Right renal pelvis (tissue), 4 donors: ENCODE measurements at regions not wholly inside any gene's neighbourhood (a gene's known extent, or its start where the extent isn't known, plus 50 kb on each side); places are given as distances from the start of the nearest gene placed in this dataset.
"Not testable (repeated sequence)": the region's sequence is repeated elsewhere in the genome, so short reads cannot be mapped to it uniquely, and the experiment has no call there.

Experiments
- DNase-seq, 4 donors: peaks; one replicate each; pipeline ENCODE4 v3.0.0-alpha.2; 2013; ENCODE audit warnings: low read depth in 4 of 4, low spot score in 3 of 4, missing footprints in 1 of 4

DNA sequence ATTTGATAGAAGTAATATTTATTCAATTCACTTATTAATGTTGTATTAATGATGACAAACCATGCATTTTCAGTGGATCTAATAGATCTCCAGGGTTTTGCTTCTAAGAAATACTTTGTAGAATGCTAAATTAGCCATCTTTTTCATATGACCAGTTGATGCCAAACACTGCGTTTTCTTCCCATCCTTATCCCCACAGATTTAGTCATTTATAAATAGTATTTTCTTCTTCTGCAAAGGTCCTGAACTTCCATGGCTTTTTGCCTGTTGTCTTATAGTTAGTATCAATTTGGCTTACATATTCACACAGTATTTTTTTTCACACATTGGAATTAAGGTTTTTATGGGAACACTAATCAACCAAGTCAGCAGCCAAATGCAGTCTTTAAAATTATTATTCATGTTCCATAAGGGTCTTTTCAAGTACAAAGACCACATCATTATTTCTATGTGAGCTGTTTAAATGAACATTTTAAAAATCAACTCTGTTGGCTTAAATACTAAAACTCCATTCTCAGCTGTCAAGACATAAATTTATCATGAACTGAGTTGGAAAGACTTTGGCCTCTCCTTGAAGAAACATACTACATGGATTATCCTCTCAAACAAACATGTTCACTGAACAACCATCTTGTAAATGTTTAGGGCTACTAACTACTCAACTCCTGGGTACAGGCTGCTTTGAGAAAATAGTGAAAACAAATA, 1278.4 kb upstream of the FLRT2 start:
- no peak for DNase-seq

DNA sequence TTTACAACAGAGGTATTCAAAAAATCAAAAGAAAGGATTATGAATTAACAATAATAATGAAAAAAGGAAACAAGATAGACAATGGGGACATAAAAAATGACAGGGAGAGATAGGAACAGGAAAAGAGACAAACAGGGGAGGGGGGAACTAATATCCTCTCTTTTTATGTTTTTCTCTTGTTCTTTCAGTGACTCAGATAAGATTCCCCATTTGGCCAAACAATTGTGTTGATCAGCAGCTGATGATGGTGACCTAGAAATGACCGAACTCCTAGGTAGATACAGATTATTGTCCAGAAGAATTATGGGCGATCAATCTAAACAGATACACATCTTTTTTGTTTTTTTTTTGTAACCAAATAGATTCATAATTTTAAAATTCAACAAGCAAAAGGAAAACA, 1277.2 kb upstream of the FLRT2 start:
- DNase-seq = no peak

DNA sequence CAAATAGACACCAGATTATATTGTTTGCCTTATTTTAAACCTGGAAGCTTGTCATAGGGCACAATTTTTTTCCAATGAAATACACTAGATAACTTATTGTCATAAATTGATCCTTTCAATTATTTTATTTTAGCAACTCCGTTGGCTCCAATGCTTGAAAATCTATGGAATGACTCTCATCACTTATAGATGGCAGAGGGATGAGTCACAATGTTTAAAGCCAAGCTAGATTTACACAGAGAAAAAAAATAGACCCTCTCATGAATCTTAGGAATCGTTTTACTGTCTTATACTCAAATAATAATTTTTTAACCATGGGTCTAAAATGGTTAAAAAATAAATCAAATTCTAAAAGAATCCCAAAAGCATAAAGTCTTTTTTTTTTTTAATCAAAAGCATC, 1276.6 kb upstream of the FLRT2 start:
- DNase-seq = no peak

DNA sequence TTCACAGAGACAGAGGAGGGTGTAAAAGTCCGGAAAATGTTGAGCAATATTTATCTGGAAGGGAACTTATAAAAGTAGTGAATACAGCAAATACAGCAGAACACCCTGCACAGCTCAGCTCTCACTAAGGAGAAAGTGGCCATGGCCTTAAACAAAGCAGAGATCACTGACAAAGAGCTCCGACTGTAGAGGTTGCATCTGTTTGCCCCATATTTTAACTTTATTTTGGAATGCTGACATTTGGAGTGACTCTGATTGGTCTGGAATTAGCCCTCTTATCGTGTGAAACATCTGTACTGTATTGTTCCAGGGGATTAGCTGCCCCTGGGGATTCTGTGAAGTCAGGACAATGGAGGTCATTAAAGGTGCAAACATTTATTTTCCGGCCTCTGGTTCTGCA, 1275.7 kb upstream of the FLRT2 start:
- peak in 1 of 4 donors; percentile 25 for DNase-seq

DNA sequence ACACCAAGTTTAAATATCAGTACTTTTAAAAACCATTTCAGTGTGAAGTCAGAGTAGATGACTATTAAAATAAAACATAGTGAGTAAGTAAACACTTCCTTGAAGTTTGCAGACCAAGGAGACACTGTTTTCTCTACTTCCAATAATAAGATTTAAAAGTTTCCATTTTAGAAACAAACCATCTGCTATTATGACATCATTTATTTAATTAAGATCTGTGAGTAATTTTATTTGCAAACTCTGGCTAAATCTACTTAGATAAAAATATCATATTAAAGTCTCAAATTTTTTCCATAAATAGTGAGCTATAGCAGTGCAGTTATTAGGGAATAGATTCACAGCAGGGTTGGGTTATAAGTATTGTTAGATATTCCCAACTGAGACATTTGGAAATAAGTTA, 1267.0 kb upstream of the FLRT2 start:
- DNase-seq = no peak

DNA sequence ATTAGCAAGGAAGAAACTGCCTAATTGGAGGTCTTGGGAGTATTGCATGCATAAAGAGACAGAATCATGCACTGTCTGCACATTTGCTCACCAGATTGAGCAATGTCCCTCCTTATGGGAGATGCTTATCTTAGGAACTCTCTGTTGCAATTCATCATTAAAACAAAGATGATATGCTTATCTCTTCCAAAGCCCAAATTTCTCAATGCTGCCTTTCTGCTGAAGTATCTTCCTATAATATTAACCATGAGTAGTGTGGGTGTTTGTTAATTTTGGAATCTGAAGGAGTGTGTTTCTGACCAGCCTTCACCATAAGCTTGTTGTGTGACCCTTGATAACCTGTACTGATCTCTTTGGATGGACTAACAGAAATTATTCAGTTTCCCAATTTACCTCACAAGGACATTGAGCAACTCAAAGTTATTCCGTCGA, 1257.6 kb upstream of the FLRT2 start:
- no peak for DNase-seq

DNA sequence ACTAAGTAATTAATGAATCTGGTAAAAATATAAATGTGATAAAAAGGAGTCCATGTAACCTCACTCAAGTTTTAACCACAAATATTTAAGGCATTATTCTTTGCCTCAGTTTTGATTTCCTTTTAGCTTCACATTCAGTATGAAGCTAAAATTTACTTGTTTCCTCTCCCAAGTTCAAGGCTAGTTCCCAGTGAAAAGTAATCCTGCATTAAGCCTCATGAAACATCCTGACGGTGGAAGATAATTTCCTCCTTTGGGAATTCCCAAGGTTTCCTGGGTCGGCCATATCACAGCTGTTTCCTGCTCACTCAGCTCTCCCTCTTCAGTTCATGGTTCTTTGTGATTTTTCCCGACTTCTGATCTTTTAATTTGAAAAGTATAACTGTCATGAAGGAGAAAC, 1256.8 kb upstream of the FLRT2 start:
- DNase-seq = no peak

DNA sequence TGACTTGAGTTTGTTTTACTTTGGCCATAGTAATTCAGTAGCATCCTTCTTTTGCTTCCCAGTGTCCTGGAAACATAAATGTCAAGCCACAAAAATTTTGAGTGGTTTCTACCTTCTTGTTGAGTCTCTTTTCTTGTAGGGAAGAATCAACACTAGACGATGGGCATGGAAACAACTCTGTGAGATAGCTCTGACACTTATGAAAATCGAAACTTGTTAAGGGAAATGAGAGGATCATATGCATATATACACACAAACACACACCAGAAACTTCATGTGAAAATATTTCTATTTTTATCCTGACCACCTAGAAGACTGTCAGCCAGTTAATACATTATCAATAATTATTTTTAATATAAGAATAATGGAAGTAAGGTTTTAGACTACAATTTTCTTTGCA, 1247.3 kb upstream of the FLRT2 start:
- DNase-seq = no peak

DNA sequence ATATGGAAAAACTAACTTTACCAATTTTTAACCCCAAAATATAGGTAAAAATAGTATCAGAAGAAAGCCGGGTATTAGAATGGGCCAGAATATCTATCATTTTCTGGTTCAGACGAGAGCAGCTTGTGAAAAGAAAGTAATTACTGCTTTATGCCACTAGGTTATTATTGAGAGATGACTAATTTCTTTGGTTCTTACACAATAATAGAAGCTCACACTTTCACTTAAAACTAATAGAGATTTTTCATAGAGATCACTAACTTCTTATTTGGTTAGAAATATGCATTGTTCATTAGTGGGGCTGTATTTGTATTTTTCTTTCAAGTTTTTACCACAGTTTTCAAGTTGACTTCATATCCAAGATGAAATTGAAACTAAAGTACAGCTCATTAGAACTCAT, 1241.2 kb upstream of the FLRT2 start:
- no peak for DNase-seq

DNA sequence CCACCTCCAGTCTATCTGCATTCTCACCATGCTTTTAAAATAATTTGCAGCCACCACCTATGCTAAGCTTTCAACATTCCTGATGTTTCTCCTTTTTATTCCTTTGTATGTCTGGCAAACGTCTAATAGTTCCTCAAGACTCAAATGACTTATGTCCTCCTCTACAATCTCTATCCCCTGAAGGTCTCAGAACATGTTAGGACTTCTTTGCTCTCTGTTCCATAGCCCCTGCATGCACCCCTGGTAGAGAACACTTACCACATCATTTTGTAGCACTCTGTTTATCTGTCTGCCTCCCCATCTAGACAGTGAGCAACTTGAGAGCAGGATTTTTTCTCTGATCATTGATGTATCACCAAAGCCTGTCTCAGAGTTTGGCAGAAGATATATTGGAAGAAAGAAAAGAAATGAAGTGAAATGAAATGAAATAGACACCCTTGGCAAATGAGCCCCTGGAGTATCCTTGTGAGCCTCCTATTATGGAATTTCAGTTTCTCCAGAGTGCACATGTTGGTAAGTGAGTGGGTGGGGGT, 1231.2 kb upstream of the FLRT2 start:
- DNase-seq = no peak

DNA sequence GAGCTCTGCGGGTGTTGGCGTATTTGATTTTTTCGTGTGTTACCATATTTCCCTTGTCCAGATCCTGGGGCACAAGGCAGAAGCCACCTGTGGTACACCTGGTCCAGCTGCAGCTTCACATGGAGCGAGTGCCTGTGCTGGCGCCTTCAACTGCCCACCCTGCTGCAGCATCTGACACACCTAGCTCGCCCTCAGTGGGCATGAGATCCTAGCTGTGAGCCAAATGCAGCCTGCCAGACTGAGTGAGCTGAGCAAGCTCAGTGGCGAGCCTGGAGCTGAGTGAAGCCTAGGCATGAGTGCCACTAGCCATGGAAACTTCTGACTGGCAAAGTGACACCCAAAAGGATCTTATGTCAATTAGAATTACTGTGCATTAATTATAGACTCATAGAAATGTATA, 1226.8 kb upstream of the FLRT2 start:
- DNase-seq = no peak

DNA sequence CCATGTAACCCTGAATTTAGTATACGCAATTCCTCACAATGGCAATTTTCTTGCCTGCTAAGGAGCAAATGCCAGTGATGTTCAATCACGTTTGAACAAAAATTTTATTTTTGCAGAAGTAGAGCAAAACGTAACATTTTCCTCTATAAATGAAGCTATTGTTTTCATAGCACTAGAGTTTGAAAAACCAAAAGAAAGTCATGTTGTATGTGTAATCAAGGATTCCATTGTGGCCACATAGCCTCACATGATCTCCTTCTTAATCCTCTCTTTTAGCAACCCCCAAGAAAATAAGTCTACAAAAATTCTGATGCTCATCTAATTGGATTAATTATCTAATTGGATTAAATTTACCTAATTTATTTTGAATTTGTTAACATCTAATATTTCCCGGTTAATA, 1217.4 kb upstream of the FLRT2 start:
- DNase-seq = no peak

DNA sequence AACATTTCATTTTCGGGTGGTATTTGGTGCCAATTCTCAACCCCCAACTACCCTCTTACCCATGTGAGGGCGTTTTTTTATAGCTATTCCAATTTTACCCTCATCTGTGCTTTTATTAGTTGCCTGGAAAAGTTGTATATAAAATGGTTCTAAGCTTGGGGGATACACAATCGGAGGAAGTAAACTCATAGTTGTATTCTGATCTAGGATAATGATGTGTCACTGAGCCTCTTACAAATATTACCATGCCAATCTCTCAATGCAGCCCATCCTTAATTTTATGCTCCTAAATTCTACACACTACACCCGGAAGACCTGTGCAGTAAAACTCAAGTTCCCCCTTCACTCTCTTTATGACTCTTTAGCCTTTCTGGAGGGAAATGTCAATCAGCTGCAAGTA, 1206.5 kb upstream of the FLRT2 start:
- DNase-seq = no peak

DNA sequence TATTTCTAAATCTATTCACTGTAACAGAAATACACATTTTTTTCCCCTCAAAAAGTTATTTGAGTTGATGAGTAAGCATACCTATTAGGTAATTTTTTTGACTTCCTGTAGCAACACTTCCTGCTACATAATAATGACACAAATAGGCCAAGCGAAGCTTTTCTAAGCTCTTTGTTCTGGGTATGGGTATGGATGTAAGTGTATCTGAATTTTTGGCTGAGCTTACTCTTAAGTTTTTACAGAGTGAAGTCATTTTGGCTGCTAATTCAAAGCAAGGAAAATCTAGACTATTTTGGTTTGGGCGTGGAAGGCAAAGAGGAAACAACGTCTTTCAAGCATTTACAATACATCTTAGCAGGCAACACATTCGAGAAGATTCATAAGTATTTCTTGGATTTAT, 1206.0 kb upstream of the FLRT2 start:
- DNase-seq = no peak

DNA sequence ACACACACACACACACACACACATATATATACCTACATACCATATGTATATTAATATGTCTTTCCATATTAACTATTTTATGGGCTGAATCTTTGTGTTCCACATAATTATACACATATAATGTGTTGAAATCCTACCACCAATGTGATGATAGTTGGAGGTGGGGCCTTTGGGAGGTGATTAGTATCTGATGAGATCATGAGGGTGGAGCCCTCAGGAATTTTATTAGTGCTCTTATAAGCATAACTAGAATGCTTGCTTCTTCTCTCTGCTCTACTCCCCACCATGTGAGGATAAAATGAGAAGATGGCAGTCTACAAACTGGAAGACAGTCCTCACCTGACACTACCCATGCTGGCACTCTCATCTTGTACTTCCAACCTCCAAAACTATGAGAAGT, 1193.5 kb upstream of the FLRT2 start:
- no peak for DNase-seq

DNA sequence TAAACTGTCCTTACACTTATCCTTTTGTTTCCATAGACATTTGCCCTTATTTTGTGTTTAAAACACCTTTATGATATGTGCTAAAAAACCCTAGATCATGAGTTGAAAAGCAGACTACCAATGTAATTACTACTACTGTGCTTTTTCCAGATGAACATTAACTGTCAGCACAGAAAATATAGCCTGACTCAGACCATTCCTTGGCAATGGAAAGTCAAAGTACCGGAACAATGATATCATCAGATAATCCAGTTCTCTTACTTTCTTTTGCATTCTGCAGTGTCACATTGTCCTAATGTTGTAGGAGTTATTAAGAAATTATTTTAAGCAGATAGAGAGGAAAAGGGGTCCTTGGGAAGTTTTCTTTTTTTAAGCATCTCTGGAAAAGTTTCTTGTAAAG, 1189.0 kb upstream of the FLRT2 start:
- DNase-seq = no peak

DNA sequence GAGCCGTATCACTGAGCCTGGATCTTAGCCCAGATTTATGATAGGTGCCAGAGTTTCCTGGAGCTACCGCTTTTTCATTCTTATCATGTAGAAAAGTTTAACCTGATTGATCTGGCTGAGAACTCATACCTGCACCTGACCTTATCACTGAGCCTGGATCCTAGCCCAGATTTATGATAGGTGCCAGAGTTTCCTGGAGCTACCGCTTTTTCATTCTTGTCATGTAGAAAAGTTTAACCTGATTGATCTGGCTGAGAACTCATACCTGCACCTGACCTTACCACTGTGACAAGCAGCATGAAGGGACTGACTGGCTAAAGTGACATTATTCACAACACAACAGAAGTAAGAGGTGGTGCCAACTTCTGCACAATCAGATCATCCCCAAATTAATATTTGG, 1188.1 kb upstream of the FLRT2 start:
- DNase-seq = not testable (repeated sequence)

DNA sequence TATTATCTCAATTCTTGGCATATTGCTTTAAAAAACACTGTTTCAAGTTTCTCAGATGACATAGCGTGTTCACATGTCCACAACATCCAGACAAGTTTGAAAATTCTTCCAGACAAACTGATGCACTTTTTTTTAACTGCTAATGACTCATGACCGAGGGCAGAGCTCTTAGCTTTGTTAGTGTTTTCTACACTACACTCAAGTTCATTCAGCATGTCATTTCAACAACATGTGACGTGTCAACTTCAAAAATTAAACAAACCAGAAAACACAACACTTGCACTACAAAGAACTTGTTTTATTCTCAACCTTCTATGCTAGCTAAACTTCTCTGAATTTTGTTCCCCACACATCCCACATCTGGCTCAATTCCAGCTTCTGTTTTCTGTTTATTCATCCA, 1186.3 kb upstream of the FLRT2 start:
- DNase-seq = no peak

DNA sequence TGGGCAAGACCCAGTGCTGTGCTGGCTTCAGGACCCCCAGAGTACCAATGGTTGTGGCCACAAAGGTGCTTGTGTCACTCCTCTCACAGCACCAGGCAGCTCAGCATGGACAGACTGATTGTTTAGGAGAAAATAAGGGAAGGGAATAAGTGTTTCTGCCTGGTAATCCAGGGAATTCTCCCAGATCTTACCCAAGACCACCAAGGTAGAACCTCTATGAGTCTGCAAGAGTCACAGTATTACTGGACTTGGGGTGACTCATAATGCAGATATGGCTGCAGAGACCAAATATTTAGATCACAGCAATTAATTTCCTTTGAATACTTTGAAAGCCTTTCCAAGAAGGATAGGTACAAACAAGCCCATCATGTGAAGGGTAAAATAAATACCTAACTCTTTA, 1178.3 kb upstream of the FLRT2 start:
- DNase-seq = no peak

DNA sequence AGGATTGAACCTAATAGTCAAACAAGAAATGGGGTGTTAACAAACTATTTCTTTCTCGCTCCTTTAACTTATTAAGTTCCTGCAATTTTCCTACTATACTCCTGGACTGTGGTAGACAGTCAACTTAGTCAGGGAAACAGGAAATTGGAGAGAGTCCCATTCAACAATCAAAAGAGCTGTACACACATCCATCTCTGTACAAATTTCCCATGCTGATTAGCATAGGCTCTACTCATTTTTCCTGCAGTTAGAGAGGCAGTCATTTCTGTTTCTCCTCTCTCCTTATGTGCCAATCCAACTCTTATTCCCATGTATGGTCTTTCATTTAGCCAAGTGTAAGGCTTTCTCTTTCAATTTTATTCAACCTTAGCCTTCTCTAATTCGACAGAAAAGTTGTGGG, 1168.5 kb upstream of the FLRT2 start:
- no peak for DNase-seq

DNA sequence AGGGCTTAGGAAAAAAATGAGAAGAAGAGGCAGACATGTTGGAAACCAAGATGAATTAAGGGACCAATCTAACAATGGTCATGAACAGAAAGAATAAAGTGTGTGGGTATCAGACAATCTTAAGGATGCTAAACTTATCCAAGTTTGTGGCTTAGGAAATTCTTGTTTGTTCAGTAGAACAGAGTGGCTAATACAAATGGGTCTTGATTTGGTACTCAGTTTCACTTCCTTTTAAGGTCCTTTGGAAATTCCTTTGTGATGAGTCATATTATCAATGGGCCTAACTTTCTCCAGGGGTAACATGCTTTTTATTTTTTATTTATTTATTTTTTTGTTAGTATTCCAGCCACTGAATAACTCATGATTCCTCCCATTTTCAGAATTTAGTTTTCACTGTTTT, 1154.7 kb upstream of the FLRT2 start:
- no peak for DNase-seq

DNA sequence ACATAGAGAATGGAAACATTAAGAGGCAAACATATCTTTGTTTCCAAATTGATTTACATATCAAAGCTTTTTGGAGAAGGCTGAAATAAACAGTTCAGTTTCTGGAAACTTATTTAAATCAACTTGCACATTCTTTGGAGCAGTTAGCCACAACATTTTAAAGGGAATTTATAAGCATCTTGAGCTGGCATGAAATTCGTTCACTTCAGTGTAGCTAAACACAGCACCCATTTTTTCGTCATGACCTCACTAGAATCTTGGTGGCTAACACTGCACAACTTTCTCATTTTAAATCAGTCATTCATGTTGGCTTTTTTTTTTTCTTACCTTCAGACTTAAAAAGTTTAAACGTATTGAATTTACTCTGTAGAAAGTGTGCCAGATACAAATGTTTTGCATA, 1139.9 kb upstream of the FLRT2 start:
- no peak for DNase-seq

DNA sequence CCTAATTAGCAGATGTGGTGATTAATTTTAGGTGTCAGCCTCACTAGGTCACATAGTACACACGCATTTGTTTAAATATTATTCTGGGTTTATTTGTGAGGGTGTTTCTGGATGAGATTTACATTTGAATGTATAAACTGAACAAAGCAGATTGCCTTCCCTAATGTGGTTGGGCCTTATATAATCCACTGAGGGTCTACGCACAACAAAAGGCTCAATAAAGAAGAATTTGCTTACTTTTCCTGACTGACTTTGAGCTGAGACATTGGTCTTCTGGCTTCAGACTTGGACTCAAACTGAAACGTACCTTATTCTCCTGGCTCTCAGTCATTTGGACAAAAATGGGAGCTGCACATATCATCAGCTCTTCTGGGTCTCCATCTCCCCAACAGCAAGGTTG, 1132.3 kb upstream of the FLRT2 start:
- no peak for DNase-seq
